ENCODE measurements at regions not wholly inside any gene's neighbourhood (a gene's known extent, or its start where the extent isn't known, plus 50 kb on each side); places are given as distances from the start of the nearest gene placed in this dataset.
A peak's percentile ranks its signal among the peaks of the same experiment; 100 is the strongest.

DNA sequence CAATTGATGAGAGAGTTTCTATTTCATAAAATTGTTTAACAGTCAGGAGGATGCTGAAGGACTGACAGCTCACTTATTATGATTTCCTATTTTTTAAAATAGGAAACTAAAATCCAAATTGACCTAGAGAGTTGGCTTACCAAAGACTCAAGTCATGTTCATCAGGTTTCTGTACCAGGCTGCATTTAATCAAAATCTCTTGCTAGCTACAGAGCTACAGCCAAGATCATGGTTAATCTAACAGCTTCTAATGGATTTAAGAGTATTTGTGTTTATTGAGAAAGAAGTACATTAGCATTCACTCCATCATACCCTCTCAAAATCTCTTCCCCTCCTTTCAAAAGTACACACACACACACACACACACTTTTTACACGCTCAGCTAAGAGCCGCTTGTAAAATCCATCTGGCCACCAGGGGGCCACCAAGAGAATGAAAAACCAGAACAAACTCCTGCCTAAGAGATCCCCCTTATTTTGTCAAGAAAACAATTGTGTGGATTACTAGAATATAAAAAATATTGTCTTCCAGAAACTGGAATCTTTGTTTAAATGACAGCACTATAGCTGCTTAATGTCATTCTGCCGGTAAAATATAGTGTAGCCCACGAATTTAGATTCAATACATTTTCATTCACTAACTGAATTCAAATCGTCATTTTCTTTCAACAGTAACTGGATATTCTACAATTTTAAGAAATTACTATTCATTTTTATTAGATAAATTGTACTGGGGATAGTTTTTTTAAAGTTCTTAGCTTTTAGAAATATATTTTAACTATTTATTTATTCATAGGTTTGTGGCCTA lies 334.0 kb downstream of the BTG1 start:
- no peak overlapping the region for H3K4me3 ChIP-seq (ENCODE audit: control extremely low read depth in 1 of 5, extremely low read depth in 1 of 5, insufficient read depth in 1 of 5, low read depth in 2 of 5, low read length in 4 of 5)
- H3K4me1 ChIP-seq (ENCODE audit: control insufficient read depth in 2 of 2, insufficient read depth in 2 of 2, low read length in 2 of 2), result peaks cover 0 to 5% of the 10 kb centered on the region in 2 donors
- Mint-ChIP-seq H3K9me3 (ENCODE audit: insufficient read depth) (peaks cover 5% of the 10 kb centered on the region), H3K4me1 (peaks cover 4% of the 10 kb centered on the region), H3K27me3 (no peaks in the 10 kb centered on the region), H3K27ac (peak overlapping the region; percentile 43), H3K4me3 (no peak overlapping the region)
- H3K9ac ChIP-seq (ENCODE audit: low read length), result no peak overlapping the region
- intact Hi-C loops (cut with micrococcal nuclease), result loop anchor here (1.0 to 10.0 kb wide), 7 partner anchors 223 to 839 kb away; no protein-coding TSS in a partner anchor
- DNase-seq (peak; percentile 80), ATAC-seq (ENCODE audit: low read depth) (peak; percentile 71)
- H3K27me3 ChIP-seq (replicated peaks in 1 of 4; ENCODE audit: control extremely low read depth in 1 of 4, control insufficient read depth in 3 of 4, insufficient read depth in 4 of 4, low read length in 3 of 4), result no peaks in the 10 kb centered on the region
- no peaks in the 10 kb centered on the region for H3K36me3 ChIP-seq (replicated peaks in 1 of 2; ENCODE audit: control extremely low read depth in 1 of 2, control insufficient read depth in 1 of 2, extremely low read depth in 1 of 2, insufficient read depth in 2 of 2, low read length in 1 of 2)
- no CpG with 5 or more reads among the region's 5 CpGs for WGBS (ENCODE audit: insufficient coverage)
- H4K20me1 ChIP-seq (ENCODE audit: control insufficient read depth, insufficient read depth, low read length, poor library complexity, severe bottlenecking), result no peaks in the 10 kb centered on the region
- H3K4me2 ChIP-seq (replicated peaks; ENCODE audit: low read depth, low read length, poor library complexity, severe bottlenecking), result peak overlapping the region; percentile 19
- H2AFZ ChIP-seq (ENCODE audit: insufficient read depth, low read depth, low read length, poor library complexity, severe bottlenecking), result peak overlapping the region; percentile 35
- peak; percentile 90 for TF ChIP-seq CTCF (IDR thresholded peaks at IDR 0.05)
- TF ChIP-seq EZH2 (IDR thresholded peaks at IDR 0.05; ENCODE audit: borderline replicate concordance, insufficient read depth, low read depth, low read length, poor library complexity, severe bottlenecking), result no peak
- POLR2A ChIA-PET, result interaction anchor here (0.5 kb wide), 1 partner anchor 733 kb away, joined by 3 read pairs; no protein-coding TSS in a partner anchor
- H3K27ac ChIP-seq (ENCODE audit: low read length in 2 of 2), result no peak overlapping the region
- CTCF ChIA-PET, result interaction anchor here (0.6 to 3.9 kb wide), 54 partner anchors 10 to 1545 kb away, joined by 3 to 33 read pairs (median 4); partner anchors contain the start of gene BTG1
- peaks cover 0 to 2% (median 0%) of the 10 kb centered on the region in 3 donors for H3K9me3 ChIP-seq (ENCODE audit: control extremely low read depth in 1 of 3, control insufficient read depth in 2 of 3, insufficient read depth in 1 of 3, low read length in 2 of 3)
- H3K79me2 ChIP-seq (ENCODE audit: control insufficient read depth, insufficient read depth, low read length), result no peaks in the 10 kb centered on the region
